Fibroblast of villous mesenchyme (primary cell): ENCODE measurements at regions not wholly inside any gene's neighbourhood (a gene's known extent, or its start where the extent isn't known, plus 50 kb on each side); places are given as distances from the start of the nearest gene placed in this dataset.
A peak's percentile ranks its signal among the peaks of the same experiment; 100 is the strongest.

Source experiments
- DNase-seq: peaks from one replicate; pipeline ENCODE4 v3.0.0-alpha.2; 2010; ENCODE audit warnings: low read depth
- H3K4me3 ChIP-seq: 2 replicates; pipeline ENCODE4 v1.5.1; 2011; ENCODE audit warnings: low read depth, mild to moderate bottlenecking, low read length
- TF ChIP-seq, protein P1 (sequence below): IDR thresholded peaks from 2 replicates; pipeline ENCODE4 v1.5.1; 2012; ENCODE audit warnings: low read depth, mild to moderate bottlenecking, low read length; ENCODE audit not compliant: insufficient read depth

DNA sequence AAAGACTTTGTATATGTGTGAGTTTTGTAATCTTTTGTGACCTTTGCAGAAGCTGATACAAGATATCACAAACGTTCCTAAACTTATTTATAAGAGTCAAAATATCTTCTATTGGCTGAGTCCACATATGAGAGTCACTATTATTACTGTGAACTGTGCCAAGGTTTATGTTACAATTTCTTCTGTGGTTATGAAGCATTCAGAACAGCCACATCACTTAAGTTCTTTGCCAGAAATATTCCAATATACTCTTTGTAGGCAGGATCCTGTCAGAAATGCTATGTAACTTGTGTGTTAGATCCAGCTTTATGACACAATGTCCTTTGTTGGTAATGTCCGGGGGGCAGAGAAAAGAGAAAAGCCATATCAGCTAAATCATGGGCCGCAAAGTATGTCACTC lies 1030.3 kb upstream of the AMELY start:
- H3K4me3 ChIP-seq = no peak overlapping the region
- peak; percentile 0 for DNase-seq

GRCh38 chrY:7938982-7939718 lies 1027.6 kb upstream of the AMELY start:
- TF ChIP-seq, protein P1, sequence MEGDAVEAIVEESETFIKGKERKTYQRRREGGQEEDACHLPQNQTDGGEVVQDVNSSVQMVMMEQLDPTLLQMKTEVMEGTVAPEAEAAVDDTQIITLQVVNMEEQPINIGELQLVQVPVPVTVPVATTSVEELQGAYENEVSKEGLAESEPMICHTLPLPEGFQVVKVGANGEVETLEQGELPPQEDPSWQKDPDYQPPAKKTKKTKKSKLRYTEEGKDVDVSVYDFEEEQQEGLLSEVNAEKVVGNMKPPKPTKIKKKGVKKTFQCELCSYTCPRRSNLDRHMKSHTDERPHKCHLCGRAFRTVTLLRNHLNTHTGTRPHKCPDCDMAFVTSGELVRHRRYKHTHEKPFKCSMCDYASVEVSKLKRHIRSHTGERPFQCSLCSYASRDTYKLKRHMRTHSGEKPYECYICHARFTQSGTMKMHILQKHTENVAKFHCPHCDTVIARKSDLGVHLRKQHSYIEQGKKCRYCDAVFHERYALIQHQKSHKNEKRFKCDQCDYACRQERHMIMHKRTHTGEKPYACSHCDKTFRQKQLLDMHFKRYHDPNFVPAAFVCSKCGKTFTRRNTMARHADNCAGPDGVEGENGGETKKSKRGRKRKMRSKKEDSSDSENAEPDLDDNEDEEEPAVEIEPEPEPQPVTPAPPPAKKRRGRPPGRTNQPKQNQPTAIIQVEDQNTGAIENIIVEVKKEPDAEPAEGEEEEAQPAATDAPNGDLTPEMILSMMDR = no peak
- H3K4me3 ChIP-seq = no peak overlapping the region
- no peak for DNase-seq

More for the DNA sequence above, 1030.3 kb upstream of the AMELY start:
- TF ChIP-seq, protein P1 = no peak

DNA sequence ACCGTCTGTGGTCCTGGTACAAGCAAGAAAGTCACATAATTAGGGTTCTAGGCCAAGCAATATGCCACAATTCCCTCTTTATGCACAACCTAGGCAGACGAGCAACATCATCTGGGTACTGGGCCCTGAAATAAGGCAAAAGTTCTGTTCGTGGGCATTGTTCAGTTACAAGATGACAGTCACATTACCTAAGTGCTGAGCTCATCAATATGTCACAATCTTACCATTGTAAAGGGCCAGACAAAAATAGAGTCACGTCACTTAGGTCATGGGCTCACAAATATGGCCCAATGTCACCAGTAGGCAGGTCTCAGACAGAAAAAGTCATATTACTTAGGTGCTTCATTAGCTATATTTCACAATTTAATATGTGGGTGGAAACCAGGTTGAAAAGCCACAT lies 1025.3 kb upstream of the AMELY start:
- TF ChIP-seq, protein P1 = no peak
- H3K4me3 ChIP-seq = no peak overlapping the region
- no peak for DNase-seq

GRCh38 chrY:7936046-7936445 lies 1024.5 kb upstream of the AMELY start:
- peak; percentile 35 for DNase-seq
- no peak overlapping the region for H3K4me3 ChIP-seq
- TF ChIP-seq, protein P1 = no peak

DNA sequence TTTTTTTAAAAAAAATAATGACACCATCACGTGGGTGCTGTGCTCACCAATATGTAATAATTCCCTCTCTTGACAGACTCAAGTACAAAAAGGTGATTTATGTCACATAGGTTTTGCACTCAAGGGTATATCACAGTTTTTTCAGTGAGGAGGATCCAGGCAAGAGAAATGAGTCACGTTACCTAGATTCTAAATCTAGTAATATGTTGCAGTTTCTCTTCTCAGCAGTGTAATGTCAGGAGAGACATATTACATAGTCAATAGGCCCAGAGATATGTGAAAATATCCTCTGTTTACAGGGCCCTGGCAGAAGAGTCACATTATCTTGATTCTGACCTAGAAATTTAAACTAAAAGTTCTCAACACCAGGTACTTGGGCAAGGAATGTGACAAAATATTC lies 1024.1 kb upstream of the AMELY start:
- no peak overlapping the region for H3K4me3 ChIP-seq
- TF ChIP-seq, protein P1 = no peak
- no peak for DNase-seq

GRCh38 chrY:7932424-7932823 lies 1020.9 kb upstream of the AMELY start:
- TF ChIP-seq, protein P1 = no peak
- no peak for DNase-seq
- no peak overlapping the region for H3K4me3 ChIP-seq

DNA sequence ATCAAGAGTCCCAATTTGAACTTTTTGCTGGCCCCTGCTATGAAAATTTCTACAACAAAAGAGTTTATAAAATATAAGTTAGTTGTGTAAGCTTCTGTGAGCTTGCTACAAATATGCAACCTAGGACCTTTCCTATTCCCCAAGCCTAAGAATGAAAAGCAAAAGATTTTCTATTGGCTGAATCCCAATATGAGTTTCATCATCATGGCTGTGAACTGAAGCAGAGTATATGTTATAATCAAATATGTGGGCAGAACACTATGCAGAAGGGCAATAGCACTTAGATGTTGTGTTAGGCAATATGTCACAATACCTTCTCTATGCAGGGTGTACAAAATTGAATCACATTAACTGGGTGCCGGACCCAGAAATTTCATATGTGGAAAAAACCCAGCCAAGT lies 1018.3 kb upstream of the AMELY start:
- no peak overlapping the region for H3K4me3 ChIP-seq
- TF ChIP-seq, protein P1 = no peak
- peak; percentile 0 for DNase-seq
